GM23338 (cell line): ENCODE measurements at regions not wholly inside any gene's neighbourhood (a gene's known extent, or its start where the extent isn't known, plus 50 kb on each side); places are given as distances from the start of the nearest gene placed in this dataset.

Experiments
- ATAC-seq: fragments of 200-7000 bp; cut with Tn5 transposase; 3 replicates; pipeline ENCODE4 v1.9.1; 2020
- DNase-seq: peaks from one replicate; pipeline ENCODE4 v3.0.0-alpha.2; 2015; ENCODE audit warnings: low spot score
- H2AFZ ChIP-seq: fragments of 200-600 bp; sonication (generic); 2 replicates; pipeline ENCODE4 v1.8.0; 2016; ENCODE audit warnings: antibody characterized with exemption, mild to moderate bottlenecking, moderate library complexity
- H3F3A ChIP-seq: fragments of 200-600 bp; sonication (generic); replicated peaks from 2 replicates; pipeline ENCODE4 v1.8.0; 2017; ENCODE audit warnings: antibody characterized with exemption, mixed run types, low read depth
- H3K27ac ChIP-seq: fragments of 200-600 bp; sonication (generic); 2 replicates; pipeline ENCODE4 v1.6.1; 2016; ENCODE audit warnings: low read depth
- H3K27me3 ChIP-seq: fragments of 200-600 bp; sonication (generic); 2 replicates; pipeline ENCODE4 v1.8.0; 2016; ENCODE audit warnings: mild to moderate bottlenecking, mixed run types, moderate library complexity; ENCODE audit not compliant: insufficient read depth
- H3K36me3 ChIP-seq: fragments of 200-600 bp; sonication (generic); 2 replicates; pipeline ENCODE4 v1.8.0; 2016; ENCODE audit warnings: mild to moderate bottlenecking; ENCODE audit not compliant: insufficient read depth
- H3K4me1 ChIP-seq: fragments of 200-600 bp; sonication (generic); 2 replicates; pipeline ENCODE4 v1.8.0; 2016; ENCODE audit warnings: mild to moderate bottlenecking, moderate library complexity; ENCODE audit not compliant: insufficient read depth
- H3K4me2 ChIP-seq: fragments of 200-600 bp; sonication (generic); 2 replicates; pipeline ENCODE4 v1.7.1; 2017; ENCODE audit warnings: mixed run types
- H3K4me3 ChIP-seq: fragments of 200-600 bp; sonication (generic); 2 replicates; pipeline ENCODE4 v1.6.1; 2016; ENCODE audit warnings: mixed run types
- H3K79me2 ChIP-seq: fragments of 200-600 bp; sonication (generic); replicated peaks from 2 replicates; pipeline ENCODE4 v1.8.0; 2017; ENCODE audit warnings: mild to moderate bottlenecking; ENCODE audit not compliant: insufficient read depth
- H3K9me2 ChIP-seq: fragments of 200-600 bp; sonication (generic); 2 replicates; pipeline ENCODE4 v1.8.0; 2017; ENCODE audit not compliant: insufficient read depth
- H4K20me1 ChIP-seq: fragments of 200-600 bp; sonication (generic); replicated peaks from 2 replicates; pipeline ENCODE4 v1.8.0; 2017; ENCODE audit warnings: mild to moderate bottlenecking; ENCODE audit not compliant: insufficient read depth
- H3K27ac Mint-ChIP-seq: 2 replicates; pipeline ENCODE4 v1.8.0; 2020; ENCODE audit warnings: inconsistent platforms, mild to moderate bottlenecking, moderate library complexity, mixed read lengths
- H3K27me3 Mint-ChIP-seq: 3 replicates; pipeline ENCODE4 v1.8.0; 2022; ENCODE audit warnings: low read depth, mild to moderate bottlenecking, moderate library complexity, mixed read lengths, inconsistent platforms; ENCODE audit not compliant: insufficient read depth, poor library complexity
- H3K36me3 Mint-ChIP-seq: 3 replicates; pipeline ENCODE4 v1.8.0; 2021; ENCODE audit warnings: low read depth, mild to moderate bottlenecking, inconsistent platforms, moderate library complexity, mixed read lengths
- H3K4me1 Mint-ChIP-seq: 3 replicates; pipeline ENCODE4 v1.8.0; 2020; ENCODE audit warnings: mild to moderate bottlenecking, inconsistent platforms, mixed read lengths
- H3K4me3 Mint-ChIP-seq: 3 replicates; pipeline ENCODE4 v1.8.0; 2021; ENCODE audit warnings: moderate library complexity, mild to moderate bottlenecking, inconsistent platforms, mixed read lengths
- H3K9me3 Mint-ChIP-seq: 3 replicates; pipeline ENCODE4 v1.8.0; 2020; ENCODE audit warnings: moderate library complexity, mild to moderate bottlenecking, inconsistent platforms, mixed read lengths
- CREB1 ChIP-seq: fragments of 250-450 bp; sonication (Bioruptor Pico); IDR thresholded peaks from 2 replicates; pipeline ENCODE4 v1.5.0; 2020; ENCODE audit warnings: low read depth, mild to moderate bottlenecking, moderate library complexity
- JUNB ChIP-seq: IDR thresholded peaks from one replicate; pipeline ENCODE4 v1.6.1; 2016; ENCODE audit warnings: antibody characterized with exemption; ENCODE audit not compliant: unreplicated experiment
- POLR2AphosphoS5 ChIP-seq: IDR thresholded peaks from 2 replicates; pipeline ENCODE4 v1.6.1; 2016; ENCODE audit warnings: antibody characterized with exemption, low read depth

GRCh38 chr18:26614374-26614773 is 66.0 kb upstream of the KCTD1 start:
- Mint-ChIP-seq H3K4me3 (no peak overlapping the region), H3K4me1 (peaks cover 16% of the 10 kb centered on the region), H3K27me3 (peaks cover 1% of the 10 kb centered on the region), H3K9me3 (no peaks in the 10 kb centered on the region), H3K27ac (no peak overlapping the region), H3K36me3 (no peaks in the 10 kb centered on the region)
- Histone ChIP-seq H3K36me3 (no peaks in the 10 kb centered on the region), H3K9me2 (no peaks in the 10 kb centered on the region), H2AFZ (0 out of 2 replicates have a peak overlapping the region, but pooled peaks have one; percentile 4), H3K79me2 (no peaks in the 10 kb centered on the region), H3K27ac (no peak overlapping the region), H3K4me1 (peaks cover 19% of the 10 kb centered on the region), H3K4me2 (0 out of 2 replicates have a peak overlapping the region, but pooled peaks have one; percentile 28), H4K20me1 (no peaks in the 10 kb centered on the region), H3F3A (no peaks in the 10 kb centered on the region), H3K4me3 (no peak overlapping the region), H3K27me3 (no peaks in the 10 kb centered on the region)
- DNase-seq (peak; percentile 46), ATAC-seq (peak; percentile 73)
- TF ChIP-seq CREB1 = no peak
- no peak for TF ChIP-seq POLR2AphosphoS5
- no peak for TF ChIP-seq JUNB
